Fibroblast of pulmonary artery (primary cell): ENCODE measurements at regions not wholly inside any gene's neighbourhood (a gene's known extent, or its start where the extent isn't known, plus 50 kb on each side); places are given as distances from the start of the nearest gene placed in this dataset.

ENCODE experiments used
- DNase-seq: peaks from one replicate; pipeline ENCODE4 v3.0.0-alpha.2; 2010; ENCODE audit warnings: low read depth
- H3K4me3 ChIP-seq: replicated peaks from 2 replicates; pipeline ENCODE4 v1.5.1; 2011; ENCODE audit warnings: low read depth, mild to moderate bottlenecking, control low read depth, low read length, moderate library complexity
- TF ChIP-seq, protein P1 (sequence below): IDR thresholded peaks from 2 replicates; pipeline ENCODE4 v1.5.1; 2011; ENCODE audit warnings: mild to moderate bottlenecking, control low read depth, low read length, inconsistent platforms; ENCODE audit errors: missing control alignments

DNA sequence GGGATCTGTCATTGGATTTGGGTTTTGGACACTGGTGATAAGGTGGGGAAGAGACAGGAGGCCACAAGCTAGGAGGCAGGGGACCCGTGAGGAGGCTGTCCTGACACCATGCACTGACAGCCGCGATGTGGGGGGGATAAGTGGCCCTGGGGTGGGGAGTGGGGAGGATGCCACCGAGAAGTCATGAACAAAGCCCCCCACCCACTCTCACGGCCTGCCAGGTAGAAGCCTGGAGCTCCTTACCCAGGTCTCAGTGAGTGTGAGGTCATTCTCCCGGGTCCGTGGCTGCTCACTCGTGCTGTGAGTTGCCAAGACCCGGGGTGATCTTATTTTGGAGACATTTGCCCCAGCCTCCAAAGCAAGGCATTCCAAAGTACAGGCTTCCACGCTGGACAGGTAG lies 165.9 kb upstream of the TNRC6C start:
- no peak for DNase-seq
- no peak overlapping the region for H3K4me3 ChIP-seq
- TF ChIP-seq, protein P1, sequence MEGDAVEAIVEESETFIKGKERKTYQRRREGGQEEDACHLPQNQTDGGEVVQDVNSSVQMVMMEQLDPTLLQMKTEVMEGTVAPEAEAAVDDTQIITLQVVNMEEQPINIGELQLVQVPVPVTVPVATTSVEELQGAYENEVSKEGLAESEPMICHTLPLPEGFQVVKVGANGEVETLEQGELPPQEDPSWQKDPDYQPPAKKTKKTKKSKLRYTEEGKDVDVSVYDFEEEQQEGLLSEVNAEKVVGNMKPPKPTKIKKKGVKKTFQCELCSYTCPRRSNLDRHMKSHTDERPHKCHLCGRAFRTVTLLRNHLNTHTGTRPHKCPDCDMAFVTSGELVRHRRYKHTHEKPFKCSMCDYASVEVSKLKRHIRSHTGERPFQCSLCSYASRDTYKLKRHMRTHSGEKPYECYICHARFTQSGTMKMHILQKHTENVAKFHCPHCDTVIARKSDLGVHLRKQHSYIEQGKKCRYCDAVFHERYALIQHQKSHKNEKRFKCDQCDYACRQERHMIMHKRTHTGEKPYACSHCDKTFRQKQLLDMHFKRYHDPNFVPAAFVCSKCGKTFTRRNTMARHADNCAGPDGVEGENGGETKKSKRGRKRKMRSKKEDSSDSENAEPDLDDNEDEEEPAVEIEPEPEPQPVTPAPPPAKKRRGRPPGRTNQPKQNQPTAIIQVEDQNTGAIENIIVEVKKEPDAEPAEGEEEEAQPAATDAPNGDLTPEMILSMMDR: no peak

DNA sequence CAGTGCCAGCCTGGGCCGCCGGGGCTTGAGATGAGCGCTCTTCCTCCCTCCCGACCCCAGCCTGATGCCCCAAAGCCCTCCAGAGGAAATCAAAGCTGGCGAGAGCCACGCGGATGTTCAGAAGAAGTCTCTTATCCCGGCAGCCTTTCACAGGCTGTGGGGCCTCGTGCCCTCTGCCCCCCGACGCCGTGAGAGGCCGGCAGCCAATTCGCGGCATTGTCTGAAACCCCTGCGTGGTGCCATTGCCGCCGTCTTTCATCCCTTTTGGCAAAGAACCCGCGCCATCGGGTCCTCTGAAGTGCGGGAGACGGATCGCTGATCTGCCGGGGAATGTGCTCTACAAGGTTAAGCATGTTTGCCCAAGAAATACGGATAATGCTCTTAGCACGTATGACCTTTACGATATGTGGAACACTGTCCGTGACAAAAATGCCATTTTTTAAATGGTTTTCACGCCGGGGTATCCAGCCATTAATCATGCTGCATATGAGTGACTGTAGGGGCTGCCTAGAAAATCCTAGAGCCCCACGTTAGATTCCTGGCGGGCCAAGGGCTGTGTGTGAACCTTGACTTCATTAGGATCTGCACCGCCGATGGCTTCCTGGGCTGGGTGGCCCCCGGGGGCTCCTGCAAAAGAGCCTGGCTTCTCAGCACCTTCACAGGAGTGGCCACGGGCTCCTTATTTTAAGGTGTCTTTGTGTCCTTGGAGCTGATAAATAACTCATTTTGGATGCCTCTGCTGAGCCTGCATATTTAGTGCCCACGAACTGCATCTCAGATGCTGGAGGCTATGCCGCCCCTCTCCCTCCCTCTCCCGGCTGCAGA lies 165.1 kb upstream of the TNRC6C start:
- DNase-seq: no peak
- H3K4me3 ChIP-seq: no peak overlapping the region
- TF ChIP-seq, protein P1: no peak

DNA sequence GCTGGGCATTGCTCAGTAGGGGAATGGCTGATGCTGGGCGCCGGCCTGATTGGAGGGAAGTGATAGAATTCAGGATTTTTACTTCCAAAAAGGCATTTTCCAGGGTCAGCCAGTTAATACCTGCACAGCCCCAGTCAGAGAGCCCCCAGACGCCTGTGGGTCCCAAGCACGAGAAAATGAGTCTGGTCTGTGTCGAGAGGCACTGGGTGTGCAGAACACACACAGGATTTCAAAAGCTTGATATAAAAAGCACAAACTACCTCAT lies 164.6 kb upstream of the TNRC6C start:
- H3K4me3 ChIP-seq: no peak overlapping the region
- TF ChIP-seq, protein P1: no peak
- no peak for DNase-seq

DNA sequence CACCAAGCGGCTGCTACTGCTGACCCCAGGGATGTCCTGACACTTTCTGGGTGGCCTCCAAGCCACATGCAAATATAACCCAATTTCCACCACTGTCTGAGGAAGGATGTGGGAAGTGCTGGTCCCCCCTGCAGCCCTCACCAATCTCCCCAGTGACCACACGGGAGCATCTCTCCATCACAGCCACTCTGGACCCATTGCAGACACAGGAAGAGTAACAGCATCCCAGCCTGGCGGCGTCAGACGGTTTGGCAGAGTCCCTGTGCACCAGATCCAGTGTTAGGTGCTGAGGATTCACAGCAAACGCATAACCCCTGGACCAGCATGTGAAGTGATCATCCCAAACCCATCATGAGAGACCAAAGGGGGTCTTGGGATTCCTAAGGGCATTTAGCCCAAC lies 163.7 kb upstream of the TNRC6C start:
- no peak for DNase-seq
- TF ChIP-seq, protein P1: no peak
- H3K4me3 ChIP-seq: no peak overlapping the region

DNA sequence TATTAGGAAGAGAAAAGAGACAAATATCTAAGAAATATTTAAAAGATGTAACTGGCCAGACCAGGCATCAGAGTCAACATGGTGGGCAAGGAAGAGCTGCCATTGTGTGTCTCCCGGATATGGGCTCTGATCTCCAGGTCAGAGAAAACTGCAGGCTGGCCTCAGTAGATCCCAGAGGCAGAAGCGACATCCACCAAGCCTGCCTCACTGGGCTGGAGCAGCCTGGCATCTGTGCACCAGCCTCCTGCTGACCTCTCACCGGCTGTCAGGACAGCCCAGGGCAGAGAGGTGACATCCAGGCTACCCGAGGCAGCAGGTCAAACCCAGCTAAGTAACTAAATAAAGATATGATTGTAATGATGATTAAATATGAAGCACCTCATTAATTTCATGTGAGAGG lies 162.8 kb upstream of the TNRC6C start:
- TF ChIP-seq, protein P1: no peak
- DNase-seq: no peak

DNA sequence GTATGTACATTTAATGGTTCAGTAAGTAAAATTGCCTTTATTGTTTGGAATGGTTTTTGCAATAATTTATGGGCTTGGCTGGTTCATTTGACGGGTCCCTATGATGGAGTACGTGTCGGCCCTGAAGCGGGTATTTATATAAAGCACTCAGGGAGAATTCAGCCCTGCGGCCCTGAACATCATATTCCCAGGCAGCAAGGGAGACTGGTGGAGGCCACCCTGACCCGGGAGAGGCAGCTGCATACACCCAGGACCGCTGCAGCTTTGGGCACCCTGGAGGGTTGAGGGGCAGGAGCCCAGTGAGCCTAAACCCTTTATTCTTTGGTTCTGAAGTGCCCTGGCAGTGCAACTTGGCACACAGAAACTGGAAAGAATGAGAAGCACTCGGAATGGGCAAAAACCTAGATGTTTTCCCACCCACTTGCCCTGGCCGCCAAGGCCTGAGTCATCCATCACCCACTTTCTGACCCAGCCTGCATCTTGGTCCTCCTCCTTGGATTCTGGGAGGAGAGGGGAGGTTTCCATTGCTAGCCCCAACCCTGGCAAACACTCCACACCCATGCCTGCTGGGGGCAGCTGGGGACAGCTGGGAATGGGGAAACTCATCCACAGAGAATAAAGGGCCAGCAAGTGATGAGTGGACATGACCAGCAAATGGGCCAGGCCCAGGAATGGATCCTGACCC lies 162.2 kb upstream of the TNRC6C start:
- no peak for DNase-seq
- no peak overlapping the region for H3K4me3 ChIP-seq
- TF ChIP-seq, protein P1: no peak

More for the DNA sequence above, 162.8 kb upstream of the TNRC6C start:
- H3K4me3 ChIP-seq: no peak overlapping the region
